HG02943 (cell line): ENCODE measurements at regions not wholly inside any gene's neighbourhood (a gene's known extent, or its start where the extent isn't known, plus 50 kb on each side); places are given as distances from the start of the nearest gene placed in this dataset.

Experiments used
- ATAC-seq: cut with Tn5 transposase; IDR thresholded peaks from one replicate; pipeline ENCODE4 v1.9.1; 2021; ENCODE audit warnings: mild to moderate bottlenecking, low read depth, moderate library complexity; ENCODE audit not compliant: unreplicated experiment

GRCh38 chr3:151935446-151935845 is 62.0 kb downstream of the SUCNR1 start:
- no peak for ATAC-seq

- no peak for ATAC-seq
Observed at GRCh38 chr3:151940481-151940880, 67.0 kb downstream of the SUCNR1 start.

DNA sequence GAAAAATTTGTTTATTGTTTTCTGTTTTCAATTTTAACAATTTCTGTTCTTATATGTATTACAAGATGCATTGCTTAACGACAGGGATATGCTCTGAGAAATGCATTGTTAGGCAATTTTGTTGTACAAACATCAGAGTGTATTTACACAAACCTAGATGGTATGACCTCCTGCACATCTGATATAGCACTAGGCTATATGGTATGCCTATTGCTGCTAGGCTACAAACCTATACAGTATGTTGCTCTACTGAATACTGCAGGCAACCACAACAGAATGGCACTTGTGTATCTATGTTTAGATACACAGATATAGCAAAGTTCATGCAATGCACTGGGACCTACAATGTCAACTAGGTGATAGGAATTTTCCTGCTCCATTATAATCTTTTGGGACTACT is 70.1 kb downstream of the SUCNR1 start:
- no peak for ATAC-seq

GRCh38 chr3:151944356-151944755 is 70.9 kb downstream of the SUCNR1 start:
- ATAC-seq = no peak

DNA sequence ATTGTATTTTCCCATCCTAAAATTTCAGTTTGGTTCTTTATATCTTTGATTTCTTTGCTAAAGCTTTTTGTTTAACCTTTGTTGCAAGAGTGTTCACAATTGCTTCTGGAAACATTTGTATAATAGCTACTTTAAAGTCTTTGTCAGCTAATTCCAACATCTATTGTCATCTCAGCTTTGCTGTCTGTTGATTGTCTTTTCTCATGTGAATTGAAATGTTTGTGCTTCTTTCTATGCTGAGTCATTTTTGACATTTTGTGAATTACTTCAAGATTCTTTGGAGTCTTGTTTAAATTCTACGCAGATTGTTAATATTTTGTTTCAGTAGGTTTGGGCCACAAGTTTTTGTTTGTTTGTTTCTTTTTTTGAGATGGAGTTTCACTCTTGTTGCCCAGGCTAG is 73.2 kb downstream of the SUCNR1 start:
- no peak for ATAC-seq

DNA sequence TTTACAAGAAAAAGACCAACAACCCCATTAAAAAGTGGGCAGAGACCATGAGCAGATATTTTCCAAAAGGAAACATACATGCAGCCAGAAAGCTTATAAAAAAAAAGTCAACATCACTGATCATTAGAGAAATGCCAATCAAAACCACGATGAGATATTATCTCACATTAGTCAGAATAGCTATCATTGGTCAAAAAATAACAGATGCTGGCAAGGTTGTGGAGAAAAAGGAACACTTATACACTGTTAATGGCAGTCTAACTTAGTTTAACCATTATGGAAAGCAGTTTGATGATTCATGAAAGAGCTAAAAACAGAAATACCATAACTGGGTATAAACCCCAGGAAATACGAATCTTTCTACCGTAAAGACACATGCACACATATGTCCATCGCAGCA is 76.3 kb downstream of the SUCNR1 start:
- no peak for ATAC-seq

DNA sequence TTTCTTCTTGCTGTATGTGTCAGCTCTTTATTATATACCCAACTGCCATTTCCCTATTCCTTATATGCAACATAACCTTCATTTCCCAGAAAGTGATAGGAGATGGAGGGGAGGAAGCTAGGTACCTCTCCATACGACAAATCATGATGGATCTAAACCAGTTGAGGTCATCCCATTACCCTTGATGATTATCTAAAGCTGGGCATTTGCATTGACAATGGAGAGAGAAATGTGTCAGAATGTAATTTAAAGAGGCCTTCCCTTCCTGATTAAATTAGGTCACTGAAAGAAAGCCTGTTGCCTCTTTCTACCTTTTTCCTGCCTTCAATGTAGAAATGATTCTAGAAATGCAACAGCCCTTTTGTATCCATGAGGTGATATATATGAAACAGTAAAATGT is 81.9 kb downstream of the SUCNR1 start:
- ATAC-seq = no peak

DNA sequence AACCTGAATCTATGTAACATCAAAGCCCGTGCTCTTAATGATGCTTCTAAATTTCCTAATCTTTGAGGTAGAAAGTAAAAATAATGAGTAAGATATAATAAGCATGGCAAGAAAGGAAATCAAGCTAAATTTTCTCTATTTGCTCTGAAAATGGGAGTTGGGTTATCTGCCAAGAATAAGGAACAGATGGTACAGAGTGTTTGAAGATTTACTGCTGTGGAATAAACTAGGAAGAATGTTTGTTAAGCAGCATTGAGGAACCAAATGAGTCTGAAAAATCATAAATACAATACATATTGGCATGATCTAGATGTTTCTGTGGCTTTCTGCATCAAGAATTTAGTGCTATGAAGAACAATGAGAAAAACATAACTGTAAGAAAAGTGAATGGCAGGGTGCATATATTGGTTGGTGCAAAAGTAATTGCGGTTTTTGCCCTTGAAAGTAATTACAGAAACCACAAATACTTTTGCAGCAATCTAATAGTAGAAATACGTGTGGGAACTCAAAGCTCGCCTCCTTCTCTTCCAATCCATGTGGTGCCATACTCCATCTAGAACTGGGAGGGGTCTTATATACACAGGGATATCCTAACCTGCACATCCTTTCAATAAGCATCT is 87.6 kb downstream of the SUCNR1 start:
- ATAC-seq = no peak

DNA sequence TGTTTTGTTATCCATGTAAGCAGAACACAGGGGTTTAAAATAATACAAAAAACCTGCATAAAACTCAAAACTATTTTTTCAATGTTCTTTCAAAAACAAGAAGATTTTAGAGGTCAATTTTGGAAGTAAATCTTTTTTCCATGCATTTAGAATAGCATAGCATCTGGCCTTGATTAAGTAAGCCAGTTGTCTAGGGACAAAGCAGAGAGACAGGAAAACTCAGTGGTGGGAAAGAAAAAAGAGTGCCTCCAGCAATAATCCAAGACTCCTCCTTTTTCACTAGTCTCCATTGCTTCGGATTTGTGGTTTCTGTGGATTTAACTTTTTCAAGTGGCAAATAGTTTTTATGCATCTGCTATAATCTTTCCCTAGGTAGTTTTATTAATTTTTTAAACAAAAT is 88.9 kb downstream of the SUCNR1 start:
- no peak for ATAC-seq

DNA sequence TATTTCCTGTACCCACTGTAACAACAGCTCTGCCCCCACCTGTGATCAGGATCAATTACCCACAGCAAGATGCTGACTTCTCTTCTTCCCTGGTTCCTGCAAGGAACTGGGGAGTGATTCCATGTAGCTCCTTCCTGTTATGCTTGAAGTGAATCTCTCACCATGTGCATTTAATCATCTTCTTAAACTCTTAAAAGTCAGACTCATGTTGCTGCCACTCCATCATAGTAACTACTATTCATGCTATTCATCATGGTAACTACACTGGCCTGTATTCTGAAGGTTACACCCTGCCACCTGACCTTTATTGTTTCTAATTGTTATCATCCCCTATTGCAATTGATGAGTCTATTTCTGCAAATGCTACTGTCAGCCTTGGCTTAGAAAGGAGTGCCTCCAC is 89.5 kb downstream of the SUCNR1 start:
- no peak for ATAC-seq

DNA sequence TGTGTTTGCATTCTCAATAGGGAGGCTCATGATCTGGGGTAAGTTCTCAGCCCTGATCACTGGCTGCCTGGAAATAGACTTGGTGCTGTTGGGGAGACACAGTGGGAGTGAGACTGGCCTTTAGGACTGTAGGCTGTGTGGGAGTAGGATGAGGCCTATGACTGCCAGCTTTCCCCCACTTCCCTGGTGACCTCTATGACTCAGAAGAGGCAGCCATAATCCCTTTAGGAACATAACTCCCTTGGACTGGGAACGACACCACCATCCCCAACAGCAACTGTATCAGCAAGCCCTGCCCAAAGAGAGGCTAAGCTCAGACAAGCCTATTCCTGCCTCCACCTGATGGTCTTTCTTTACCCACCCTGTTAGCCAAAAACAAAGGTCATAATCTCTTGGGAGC is 91.3 kb downstream of the SUCNR1 start:
- no peak for ATAC-seq

DNA sequence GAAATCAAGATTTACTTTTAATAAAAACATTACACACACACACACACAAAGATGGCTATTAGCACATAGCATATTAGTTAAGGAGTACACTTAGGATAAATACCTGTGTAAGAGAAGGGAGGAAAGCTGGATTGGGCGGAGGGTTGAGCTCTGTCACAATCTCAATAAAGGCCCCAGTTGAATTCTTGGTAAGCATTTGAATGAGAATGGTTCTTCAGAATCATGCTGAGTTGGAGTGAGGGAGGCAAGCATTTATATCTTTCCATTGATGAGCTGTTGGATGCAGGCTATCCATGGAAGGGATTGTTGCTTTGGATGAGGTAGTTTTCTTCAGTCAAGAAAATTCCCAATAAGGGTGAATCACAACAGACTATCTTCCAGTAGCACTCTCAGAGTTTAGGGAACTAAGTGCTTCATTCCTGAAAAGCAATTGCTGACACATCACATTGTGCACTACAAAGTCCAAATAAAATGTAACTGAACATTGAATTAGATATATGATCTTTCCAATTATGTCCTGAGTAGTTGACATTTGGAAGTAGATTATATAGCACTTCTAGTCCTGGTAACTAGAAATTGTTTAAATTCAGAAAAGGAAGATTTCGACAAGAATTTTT is 95.7 kb downstream of the SUCNR1 start:
- ATAC-seq = no peak

GRCh38 chr3:151971814-151972579 is 98.6 kb downstream of the SUCNR1 start:
- ATAC-seq = no peak

- ATAC-seq = no peak
Observed at GRCh38 chr3:151974067-151974466, 100.6 kb downstream of the SUCNR1 start.

GRCh38 chr3:151976211-151977050 is 103.0 kb downstream of the SUCNR1 start:
- no peak for ATAC-seq

- ATAC-seq = no peak
Observed at GRCh38 chr3:151979906-151980305, 106.5 kb downstream of the SUCNR1 start.

DNA sequence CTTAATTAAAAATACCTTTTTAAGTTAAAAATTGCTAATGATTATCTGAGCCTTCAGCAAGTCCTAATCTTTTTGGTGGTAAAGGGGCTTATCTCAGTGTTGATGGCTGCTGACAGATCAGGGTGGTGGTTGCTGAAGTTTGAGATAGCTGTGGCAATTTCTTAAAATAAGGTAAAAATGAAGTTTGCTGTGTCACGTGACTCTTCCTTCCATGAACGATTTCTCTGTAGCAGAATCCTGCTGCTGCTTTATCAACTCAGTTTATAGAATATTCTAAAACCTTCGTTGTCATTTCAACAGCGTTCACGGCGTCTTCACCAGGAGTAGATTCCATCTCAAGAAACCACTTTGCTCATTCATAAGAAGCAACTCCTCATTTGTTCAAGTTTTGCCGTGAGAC is 110.1 kb downstream of the SUCNR1 start:
- ATAC-seq = no peak

DNA sequence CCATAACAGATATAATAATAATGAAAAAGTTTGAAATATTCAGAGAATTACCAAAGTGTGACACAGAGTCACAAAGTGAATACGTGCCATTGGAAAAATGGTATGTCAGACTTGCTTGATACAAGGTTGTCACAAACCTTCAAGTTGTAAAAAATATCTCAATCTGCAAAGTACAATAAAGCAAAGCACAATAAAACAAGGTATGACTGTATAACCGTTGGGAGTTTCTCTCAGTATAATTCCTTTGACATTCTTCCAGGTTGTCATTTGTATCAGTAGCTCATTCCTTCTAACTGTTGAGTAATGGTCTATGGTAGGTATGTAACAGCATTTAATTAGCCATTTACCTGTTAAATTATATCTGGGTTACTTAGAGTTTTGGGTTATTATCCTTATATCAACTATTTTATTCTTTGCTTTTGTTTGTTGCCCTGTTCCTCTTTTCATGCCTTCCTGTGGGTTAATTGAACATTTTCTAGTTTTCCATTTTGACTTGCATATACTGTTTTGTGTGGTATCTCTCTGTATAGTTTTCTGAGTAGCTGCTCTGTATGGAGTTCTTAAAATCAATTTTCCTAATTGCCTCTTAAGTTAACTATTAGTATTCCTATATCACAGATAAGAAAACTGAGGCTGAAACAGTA is 112.5 kb downstream of the SUCNR1 start:
- no peak for ATAC-seq

DNA sequence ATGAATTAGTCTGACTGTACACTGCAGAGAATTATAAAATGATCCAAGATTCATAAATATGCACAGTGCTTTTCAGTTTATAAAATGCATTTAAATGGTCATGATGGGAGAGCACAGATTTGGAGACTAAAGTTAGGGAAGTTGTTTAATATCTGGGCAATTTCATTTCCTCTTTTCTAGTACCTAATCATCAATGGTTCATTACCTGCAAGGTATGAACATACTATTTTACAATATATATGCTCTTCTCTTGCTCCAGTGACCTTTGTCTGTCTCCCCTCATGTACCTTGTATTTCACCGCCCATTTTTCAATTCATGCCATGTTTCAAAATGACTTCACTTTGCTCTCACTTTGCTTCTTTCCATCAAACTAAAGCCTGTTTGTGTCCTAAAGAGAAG is 114.5 kb downstream of the SUCNR1 start:
- no peak for ATAC-seq

- ATAC-seq = no peak
Observed at GRCh38 chr3:151989621-151990020, 116.2 kb downstream of the SUCNR1 start.
